Right lobe of liver (tissue), 4 donors: ENCODE measurements at regions not wholly inside any gene's neighbourhood (a gene's known extent, or its start where the extent isn't known, plus 50 kb on each side); places are given as distances from the start of the nearest gene placed in this dataset.

Experiments
- CTCF ChIP-seq, 4 donors: fragments of 200-600 bp in 3 of 4; fragments of 450-650 bp in 1 of 4; IDR thresholded peaks; one replicate each; pipeline versions ENCODE4 v1.5.1 to v1.8.0; 2016 to 2022; ENCODE audit warnings: antibody characterized with exemption in 4 of 4, mild to moderate bottlenecking in 2 of 4
- POLR2A ChIP-seq: fragments of 450-650 bp; IDR thresholded peaks from one replicate; pipeline ENCODE4 v1.6.1; 2017; ENCODE audit warnings: antibody characterized with exemption, mild to moderate bottlenecking
- donor health status: DM: no; HTN: no; CAD: no.
- donor health status: DM: no; HTN: no; CAD: no.
- donor health status: DM: no; HTN: yes; CAD: no.

DNA sequence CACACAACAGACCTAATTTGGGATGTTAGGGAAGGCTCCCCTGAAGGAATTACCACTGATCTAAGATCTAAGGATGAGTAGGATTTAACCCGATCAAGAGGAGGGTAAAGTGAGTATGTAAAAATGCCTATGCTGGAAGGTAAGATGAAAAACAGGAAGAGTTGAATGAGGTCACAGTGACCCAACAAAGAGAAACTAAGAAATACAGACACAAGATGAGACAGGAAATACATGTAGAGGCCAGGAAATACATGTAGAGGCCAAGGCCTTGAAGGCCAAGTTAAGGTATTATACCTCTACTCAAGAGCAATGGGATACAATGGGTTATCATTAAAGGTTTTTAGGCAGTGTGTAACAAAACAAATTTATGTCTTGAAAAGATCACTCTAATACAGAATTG is 131.6 kb upstream of the TANK start:
- TF ChIP-seq POLR2A (no peak), CTCF (IDR thresholded peaks at IDR 0.05) (no peak)
